OCI-M2 (cell line): ENCODE measurements at regions not wholly inside any gene's neighbourhood (a gene's known extent, or its start where the extent isn't known, plus 50 kb on each side); places are given as distances from the start of the nearest gene placed in this dataset.
"Not testable (repeated sequence)": the region's sequence is repeated elsewhere in the genome, so short reads cannot be mapped to it uniquely, and the experiment has no call there.

ENCODE experiments used
- DNase-seq: peaks from one replicate; lab custom pipeline; 2025; ENCODE audit not compliant: unreplicated experiment; lab: John Stamatoyannopoulos, UW

DNA sequence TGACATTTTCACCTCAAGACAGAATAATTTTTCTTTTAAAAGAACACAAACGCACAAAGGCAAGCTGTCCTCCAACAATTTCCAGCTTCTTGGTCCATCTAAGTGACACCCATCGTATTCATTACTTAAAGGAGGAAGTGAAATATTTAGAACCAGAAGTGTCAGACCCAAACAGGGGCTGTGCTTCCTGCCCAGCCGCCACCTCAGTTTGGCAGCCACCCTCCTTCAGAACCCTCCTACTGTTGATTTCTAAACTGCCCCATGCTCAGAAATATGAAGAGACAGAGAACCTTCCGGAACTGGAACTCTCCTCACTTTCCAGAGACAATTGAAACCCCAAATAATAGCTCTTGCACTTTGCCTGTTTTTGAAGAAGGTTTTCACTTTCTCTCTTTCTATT, 734.8 kb upstream of the SALL3 start:
- no peak for DNase-seq

- no peak for DNase-seq
Measured at GRCh38 chr18:78245451-78245850, 734.2 kb upstream of the SALL3 start.

DNA sequence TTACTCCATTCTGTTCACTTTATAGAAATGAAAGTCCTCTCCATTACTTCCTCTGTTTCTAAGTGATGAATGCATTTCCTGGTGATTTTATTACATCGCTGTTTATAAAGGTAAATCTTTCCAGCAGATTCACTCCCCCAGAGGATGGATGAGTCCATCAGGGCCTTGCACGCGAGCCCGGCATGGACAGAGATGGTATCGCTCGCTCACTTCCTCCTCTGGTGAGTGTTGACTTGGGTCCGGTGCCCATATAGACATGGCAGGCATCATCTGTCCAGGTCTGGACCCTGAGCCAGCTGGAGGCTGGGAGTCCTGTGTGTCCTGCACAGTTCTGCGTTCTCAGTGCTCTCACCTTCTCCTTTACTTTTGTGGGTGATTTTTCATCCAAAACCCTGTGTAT, 733.6 kb upstream of the SALL3 start:
- DNase-seq, result no peak

- no peak for DNase-seq
Measured at GRCh38 chr18:78246588-78246987, 733.0 kb upstream of the SALL3 start.

DNA sequence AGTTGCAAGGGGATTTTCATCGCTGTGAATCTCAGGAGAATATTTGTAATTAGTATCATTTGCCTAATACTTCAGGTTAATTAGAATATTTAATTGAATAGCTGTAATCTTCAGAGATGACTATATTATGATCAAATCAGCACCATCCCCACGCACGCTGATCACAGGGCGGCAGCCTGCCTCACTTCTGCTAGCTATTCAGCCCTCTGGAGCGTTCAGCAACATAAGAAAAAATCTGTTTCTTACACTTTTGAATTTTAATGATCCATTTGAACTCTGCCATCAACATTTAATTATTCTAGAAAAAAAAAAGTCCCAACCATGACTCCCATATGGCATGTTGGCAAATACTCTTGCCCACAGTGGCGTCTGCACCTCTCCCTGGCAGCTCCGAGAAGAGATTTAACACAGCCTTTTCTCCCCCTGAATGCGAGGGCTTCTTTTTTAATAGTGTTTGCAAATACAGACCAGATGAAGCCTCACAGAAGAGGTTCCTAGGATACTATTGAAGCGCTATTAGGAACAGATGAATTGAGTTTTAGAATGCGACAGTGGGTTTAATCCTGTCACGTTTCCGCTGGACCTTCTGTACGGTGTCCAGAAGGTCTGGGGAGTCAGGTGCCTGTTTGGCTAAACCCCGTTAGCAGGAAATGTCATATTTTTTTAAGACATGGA, 731.9 kb upstream of the SALL3 start:
- DNase-seq, result no peak

DNA sequence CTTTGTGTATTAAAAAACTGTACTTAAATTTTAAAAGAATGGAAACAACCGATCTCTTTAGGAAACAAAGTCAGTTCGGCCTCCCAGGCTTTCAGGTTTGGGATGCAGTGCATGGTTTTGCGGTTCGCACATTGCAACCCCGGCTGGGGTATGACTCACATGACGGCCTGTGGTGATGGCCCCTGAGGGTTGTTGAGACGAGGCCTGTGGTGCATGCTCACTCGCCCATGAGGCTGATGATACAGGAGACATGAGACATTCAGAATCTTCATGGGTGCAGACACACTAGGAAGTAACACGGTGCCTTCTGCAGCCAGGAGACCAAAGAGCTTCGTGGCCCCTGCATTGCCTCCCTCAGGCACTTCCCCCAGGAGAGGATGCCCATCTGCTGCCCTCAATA, 724.6 kb upstream of the SALL3 start:
- DNase-seq, result no peak

- no peak for DNase-seq
Measured at GRCh38 chr18:78268226-78268988, 711.2 kb upstream of the SALL3 start.

DNA sequence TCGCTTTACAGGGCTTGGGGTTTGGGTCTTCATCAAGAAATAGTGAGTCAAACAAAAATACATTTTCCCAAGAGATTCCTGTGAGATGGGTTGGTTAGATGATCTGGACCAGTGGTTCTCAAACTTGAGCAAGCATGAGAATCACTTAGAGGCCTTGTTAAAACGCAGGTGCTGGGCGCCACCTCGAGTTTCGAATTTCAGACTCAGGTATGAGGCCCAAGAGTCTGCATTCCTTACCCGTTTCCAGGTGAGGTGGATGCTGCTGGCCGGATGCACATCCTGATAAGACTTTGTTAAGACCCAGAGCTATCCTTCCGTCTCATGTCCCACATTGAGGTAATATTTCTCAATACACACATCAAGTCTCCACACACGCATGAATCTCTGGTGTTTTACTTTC, 707.8 kb upstream of the SALL3 start:
- DNase-seq, result no peak

DNA sequence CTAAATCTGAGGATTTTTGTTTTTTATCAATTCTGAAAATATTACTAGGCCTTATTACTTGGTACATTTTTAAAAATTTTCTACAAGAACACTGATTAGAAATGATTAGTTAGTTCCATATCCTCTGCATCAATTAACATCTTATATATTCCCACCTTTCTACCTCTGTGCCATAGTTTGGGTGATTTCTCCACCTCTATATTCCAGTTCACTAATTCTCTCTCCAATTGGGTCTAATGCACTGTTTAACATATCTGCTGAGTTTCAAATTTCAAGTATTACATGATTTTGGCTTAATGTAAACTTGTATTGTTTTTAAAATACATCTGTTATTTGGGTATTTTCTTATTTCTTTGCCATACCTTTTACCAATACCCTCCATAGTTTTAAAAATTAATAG, 705.7 kb upstream of the SALL3 start:
- DNase-seq, result no peak

GRCh38 chr18:78283425-78283824, 696.2 kb upstream of the SALL3 start:
- not testable (repeated sequence) for DNase-seq

DNA sequence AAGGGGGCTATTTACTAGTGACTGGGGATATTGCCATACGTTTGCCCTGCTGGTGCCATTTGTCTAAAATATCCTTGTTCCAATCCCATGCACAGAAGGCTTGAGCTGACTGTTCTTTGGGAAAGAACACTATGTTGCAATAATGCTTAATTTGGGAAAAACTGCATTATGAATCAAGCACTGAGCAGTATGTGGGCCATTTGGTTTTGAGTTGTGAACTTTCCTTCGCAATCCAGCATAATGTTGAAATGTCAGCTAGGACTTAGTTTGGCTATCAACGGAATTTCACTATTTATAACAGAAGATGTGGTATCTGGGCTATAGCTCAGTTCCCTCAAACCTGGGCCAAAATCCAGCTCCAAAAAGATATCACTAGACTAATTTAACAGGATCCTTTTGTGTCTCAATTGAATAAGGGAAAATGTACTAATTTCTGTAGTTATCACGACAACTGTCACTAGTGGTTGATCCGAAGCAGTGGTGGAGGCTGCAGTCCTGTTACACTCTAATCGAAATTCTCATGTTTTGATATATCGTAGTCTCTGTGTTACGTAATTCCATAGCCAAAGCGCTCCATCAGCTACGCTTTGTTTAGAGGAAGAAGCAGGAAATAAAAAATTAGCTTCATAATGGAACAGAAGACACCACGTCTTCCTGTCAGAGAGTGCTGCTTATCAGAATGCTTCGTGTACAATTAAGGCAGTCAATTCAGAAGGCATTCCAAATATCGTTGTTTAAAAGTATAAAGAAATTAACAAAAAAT, 686.8 kb upstream of the SALL3 start:
- no peak for DNase-seq

DNA sequence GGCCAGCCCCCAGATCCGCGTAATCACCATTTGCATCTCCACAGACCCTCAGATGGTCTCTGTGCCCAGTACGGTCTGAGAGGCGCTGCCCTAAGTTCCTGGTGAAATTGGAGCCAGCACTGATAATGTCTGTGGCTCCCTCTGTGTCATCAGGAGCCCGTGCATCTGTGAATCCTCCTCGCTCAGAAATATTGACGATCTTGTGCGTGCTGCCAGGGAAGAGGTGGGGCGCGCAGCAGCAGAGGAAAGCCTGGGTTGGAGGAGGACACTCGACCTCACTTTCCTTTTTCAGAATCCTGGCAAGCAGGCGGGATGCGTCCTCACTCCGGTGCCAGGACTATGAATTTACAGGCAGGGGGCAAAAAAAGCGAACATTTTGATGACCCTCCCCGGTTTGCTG, 686.1 kb upstream of the SALL3 start:
- DNase-seq, result no peak

GRCh38 chr18:78293940-78294541, 685.6 kb upstream of the SALL3 start:
- no peak for DNase-seq

GRCh38 chr18:78295262-78295661, 684.4 kb upstream of the SALL3 start:
- no peak for DNase-seq

DNA sequence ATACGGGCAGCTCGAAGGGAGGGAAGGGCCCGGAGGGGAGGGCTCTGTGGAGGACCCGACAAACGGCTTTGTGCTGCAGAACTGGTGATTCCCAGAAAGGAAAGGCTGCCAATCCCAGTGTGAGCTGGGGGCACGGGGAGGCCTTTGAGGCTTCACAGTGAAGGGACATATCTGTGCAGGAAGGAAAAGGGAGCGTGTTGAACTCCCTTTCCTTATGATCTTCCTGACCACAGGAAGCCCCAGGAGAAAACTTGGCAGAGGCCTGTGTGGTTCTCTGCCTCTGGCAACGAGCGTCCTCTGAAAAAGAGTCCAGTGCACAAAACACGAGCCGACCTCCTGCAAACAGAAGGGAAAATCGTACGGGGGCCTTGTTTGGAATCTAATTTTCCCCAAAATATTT, 683.5 kb upstream of the SALL3 start:
- DNase-seq, result no peak

DNA sequence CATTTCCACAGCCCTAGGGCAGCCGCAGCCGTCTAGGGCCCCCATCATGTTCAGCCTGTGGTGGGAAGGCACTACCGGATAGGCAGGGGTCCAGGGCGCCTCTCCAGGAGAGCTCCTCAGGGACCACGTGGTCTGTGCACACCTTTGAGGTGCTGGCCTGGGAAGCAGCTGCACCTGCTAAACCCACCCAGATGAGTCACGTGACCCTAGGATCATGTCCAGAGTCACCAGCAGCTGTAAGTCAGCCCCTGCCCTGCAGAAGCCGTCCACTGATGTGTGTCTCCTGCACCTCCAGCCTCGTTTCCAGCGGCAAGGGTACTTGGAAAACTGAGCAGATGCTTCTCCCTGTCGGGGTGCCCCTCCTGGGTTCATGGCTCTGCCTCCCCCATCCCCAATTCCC, 682.6 kb upstream of the SALL3 start:
- no peak for DNase-seq

DNA sequence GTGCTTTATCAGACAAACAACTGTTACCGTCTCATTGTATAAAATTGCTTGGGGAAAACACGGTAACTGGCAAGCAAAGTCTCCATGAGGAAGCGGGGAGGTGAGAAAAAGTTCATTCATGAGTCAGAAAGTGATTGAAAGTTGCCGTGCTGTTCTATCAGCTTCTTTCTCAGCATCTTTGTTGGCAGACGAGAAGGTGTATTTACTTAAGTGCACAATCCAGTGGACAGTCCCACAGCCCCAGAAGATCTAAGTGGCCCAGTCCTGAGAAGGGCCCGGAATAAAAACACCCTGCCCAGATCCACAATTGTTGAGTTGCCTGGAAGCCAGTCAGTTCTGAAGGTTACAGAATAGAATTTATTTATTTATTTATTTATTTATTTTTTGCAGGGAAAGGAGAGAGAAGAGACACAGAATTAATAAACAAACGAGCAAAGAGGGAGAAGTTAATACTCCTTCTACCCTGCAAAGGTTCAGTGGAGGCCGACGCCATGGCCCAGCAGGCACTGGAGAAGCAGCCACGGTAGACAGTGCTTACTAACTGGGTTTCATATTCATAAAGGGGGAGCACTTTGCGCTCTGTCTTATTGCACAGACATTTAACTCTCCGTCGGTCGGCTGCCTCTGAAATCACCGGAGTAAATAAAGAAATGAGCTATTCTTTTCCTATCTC, 676.0 kb upstream of the SALL3 start:
- DNase-seq, result no peak

GRCh38 chr18:78304192-78305164, 675.1 kb upstream of the SALL3 start:
- no peak for DNase-seq

GRCh38 chr18:78305789-78306188, 673.8 kb upstream of the SALL3 start:
- DNase-seq, result no peak

- DNase-seq, result no peak
Measured at GRCh38 chr18:78309307-78309706, 670.3 kb upstream of the SALL3 start.
